ENCODE measurements at regions not wholly inside any gene's neighbourhood (a gene's known extent, or its start where the extent isn't known, plus 50 kb on each side); places are given as distances from the start of the nearest gene placed in this dataset.

DNA sequence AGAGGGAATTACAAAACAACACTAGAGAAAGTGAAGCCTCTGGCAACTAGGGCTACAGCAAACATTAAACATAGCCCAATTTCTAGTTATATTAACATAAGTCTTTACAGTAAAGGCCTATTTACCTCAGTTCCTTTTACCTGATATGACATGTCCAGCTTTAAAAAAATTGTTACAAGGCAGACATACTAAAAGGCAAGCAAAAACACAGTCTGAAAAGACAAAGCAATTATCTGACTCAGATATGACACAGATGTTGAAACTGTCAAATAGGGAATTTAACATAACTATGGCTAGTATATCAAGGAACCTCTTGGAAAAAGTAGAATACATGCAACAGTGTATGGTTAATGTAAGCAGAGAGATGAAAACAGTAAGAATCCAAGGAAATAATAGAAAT is 238.6 kb downstream of the RAP2B start:
- no peak for TF ChIP-seq CTCF (tag by site-specific recombination; IDR thresholded peaks at IDR 0.05)
- TF ChIP-seq, protein P1, sequence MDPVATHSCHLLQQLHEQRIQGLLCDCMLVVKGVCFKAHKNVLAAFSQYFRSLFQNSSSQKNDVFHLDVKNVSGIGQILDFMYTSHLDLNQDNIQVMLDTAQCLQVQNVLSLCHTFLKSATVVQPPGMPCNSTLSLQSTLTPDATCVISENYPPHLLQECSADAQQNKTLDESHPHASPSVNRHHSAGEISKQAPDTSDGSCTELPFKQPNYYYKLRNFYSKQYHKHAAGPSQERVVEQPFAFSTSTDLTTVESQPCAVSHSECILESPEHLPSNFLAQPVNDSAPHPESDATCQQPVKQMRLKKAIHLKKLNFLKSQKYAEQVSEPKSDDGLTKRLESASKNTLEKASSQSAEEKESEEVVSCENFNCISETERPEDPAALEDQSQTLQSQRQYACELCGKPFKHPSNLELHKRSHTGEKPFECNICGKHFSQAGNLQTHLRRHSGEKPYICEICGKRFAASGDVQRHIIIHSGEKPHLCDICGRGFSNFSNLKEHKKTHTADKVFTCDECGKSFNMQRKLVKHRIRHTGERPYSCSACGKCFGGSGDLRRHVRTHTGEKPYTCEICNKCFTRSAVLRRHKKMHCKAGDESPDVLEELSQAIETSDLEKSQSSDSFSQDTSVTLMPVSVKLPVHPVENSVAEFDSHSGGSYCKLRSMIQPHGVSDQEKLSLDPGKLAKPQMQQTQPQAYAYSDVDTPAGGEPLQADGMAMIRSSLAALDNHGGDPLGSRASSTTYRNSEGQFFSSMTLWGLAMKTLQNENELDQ (tag by site-specific recombination; IDR thresholded peaks at IDR 0.05; ENCODE audit: low read depth) = no peak
- TF ChIP-seq ZNF777 (tag by site-specific recombination; IDR thresholded peaks at IDR 0.05; ENCODE audit: borderline replicate concordance) = no peak
- TF ChIP-seq ZNF362 (tag by site-specific recombination; IDR thresholded peaks at IDR 0.05) = no peak
- TF ChIP-seq ZNF138 (tag by site-specific recombination; IDR thresholded peaks at IDR 0.05; ENCODE audit: borderline replicate concordance) = no peak
- TF ChIP-seq ZBTB21 (tag by site-specific recombination; IDR thresholded peaks at IDR 0.05) = no peak
- no peak for TF ChIP-seq PATZ1 (tag by site-specific recombination; IDR thresholded peaks at IDR 0.05)
- TF ChIP-seq KLF10 (tag by site-specific recombination; IDR thresholded peaks at IDR 0.05) = no peak
- no peak for TF ChIP-seq PRDM1 (tag by site-specific recombination; IDR thresholded peaks at IDR 0.05)

Measured in HEK293 (cell line).